B cell (primary cell): ENCODE measurements at regions not wholly inside any gene's neighbourhood (a gene's known extent, or its start where the extent isn't known, plus 50 kb on each side); places are given as distances from the start of the nearest gene placed in this dataset.

ENCODE experiments used
- EZH2 ChIP-seq: IDR thresholded peaks from 2 replicates; pipeline ENCODE4 v1.6.1; 2012; ENCODE audit warnings: borderline replicate concordance, low read depth, mild to moderate bottlenecking, moderate library complexity, low read length; ENCODE audit not compliant: insufficient read depth, poor library complexity, severe bottlenecking
- TF ChIP-seq, protein P1 (sequence below): fragments of 200-600 bp; IDR thresholded peaks from one replicate; pipeline ENCODE4 v1.8.0; 2022; ENCODE audit warnings: antibody characterized with exemption, mild to moderate bottlenecking

GRCh38 chr6:11295969-11296368 lies 63.5 kb upstream of the NEDD9 start:
- TF ChIP-seq, protein P1, sequence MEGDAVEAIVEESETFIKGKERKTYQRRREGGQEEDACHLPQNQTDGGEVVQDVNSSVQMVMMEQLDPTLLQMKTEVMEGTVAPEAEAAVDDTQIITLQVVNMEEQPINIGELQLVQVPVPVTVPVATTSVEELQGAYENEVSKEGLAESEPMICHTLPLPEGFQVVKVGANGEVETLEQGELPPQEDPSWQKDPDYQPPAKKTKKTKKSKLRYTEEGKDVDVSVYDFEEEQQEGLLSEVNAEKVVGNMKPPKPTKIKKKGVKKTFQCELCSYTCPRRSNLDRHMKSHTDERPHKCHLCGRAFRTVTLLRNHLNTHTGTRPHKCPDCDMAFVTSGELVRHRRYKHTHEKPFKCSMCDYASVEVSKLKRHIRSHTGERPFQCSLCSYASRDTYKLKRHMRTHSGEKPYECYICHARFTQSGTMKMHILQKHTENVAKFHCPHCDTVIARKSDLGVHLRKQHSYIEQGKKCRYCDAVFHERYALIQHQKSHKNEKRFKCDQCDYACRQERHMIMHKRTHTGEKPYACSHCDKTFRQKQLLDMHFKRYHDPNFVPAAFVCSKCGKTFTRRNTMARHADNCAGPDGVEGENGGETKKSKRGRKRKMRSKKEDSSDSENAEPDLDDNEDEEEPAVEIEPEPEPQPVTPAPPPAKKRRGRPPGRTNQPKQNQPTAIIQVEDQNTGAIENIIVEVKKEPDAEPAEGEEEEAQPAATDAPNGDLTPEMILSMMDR = no peak
- TF ChIP-seq EZH2 = no peak
